HG02798 (cell line): ENCODE measurements at regions not wholly inside any gene's neighbourhood (a gene's known extent, or its start where the extent isn't known, plus 50 kb on each side); places are given as distances from the start of the nearest gene placed in this dataset.

ENCODE experiments used
- ATAC-seq: cut with Tn5 transposase; IDR thresholded peaks from one replicate; pipeline ENCODE4 v1.9.1; 2021; ENCODE audit warnings: mild to moderate bottlenecking; ENCODE audit not compliant: unreplicated experiment, poor library complexity

DNA sequence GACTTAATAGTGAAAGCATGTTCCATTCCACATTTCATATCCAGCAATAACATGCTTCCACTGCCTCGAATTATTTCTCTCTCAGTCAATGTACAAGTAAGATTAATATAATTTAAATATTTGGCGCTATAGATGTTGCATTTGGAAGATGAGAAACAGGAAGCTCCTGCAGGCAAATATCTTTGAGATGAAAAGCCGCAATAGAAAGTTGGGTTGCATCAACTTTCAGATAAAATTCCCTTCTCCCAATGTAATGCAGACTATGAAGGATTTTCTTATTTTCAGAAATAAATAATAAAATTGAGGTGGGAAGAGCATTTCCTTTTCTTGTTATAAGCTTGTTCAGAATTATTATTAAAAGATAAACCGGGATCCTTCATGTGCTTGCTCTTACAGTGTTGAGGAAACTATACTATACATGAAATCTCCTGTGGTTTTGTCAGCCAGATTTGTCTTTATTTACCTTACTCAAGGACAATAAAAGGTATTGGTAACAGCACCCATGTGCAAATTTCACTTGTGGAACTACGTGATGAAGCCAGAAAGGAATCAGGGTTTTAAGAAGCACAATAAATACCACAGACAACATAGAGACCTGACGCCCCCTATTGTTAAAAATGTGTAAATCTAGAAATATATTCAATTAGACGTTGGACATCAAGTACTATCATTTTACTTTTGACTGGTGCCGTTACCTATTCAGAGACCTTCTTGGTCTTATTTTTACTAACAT lies 307.0 kb downstream of the ARPP21 start:
- no peak for ATAC-seq

DNA sequence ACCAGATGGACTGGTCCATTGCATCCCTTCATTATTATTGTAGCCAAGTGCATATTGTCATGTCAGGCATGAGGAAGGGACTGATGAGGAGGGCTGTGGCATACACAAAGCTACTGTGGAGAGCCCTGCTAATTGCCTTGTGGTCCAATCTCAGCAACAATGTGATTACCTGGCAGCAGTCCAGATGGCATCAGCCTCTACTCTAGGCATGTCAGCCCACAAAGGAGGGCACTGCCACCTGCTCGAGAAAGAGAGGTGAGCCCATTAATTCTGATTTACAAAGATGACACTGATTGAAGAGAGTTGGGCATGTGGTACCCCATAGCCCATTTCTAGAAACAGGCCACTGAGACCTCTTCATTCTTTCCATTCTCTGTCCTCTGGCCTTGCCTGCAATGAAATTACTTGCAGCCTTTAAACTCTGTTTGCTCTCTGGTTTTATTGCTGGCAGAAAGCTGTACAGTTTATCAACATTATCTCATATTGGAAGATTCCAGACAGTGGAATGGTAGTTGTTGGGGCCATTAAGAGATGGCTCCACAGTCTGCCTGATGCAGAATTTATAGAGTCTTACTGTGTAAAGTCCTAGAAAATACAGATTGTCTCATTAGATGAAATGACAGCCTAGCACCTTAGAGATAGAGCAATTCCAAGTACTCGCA lies 307.7 kb downstream of the ARPP21 start:
- no peak for ATAC-seq

DNA sequence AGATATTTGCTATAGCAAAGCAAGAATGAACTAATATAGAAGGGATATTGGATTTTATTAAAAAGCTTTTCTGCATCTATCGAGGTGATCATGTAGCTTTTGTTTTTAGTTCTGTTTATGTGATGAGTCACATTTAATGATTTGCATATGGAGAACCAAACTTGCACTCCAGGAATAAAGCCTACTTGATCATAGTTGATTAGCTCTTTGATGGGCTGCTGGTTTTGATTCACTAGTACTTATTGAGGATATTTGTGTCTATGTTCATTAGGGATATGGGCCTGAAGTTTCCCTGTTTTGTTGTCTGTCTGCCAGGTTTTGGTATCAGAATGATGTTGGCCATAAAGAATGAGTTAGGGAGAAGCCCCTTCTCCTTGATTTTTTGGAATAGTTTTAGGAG lies 310.7 kb downstream of the ARPP21 start:
- no peak for ATAC-seq

DNA sequence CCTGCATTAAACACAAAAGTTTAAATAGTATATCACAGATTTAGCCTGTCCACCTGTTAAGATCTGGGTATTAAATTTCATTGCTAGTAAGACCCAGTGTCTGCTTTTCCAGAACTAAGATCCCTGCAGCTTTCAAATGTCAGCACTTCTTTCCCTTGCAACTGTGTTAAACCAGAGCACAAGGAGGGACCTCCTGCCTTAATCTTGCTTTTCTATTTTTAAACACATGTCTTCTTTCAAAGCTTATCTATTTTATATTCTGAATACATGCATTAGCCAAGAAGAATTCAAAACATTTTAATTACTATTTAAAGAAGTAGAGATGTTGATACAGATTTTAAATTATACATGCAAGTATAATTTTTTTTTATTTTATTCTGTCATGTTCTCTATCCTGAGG lies 315.1 kb downstream of the ARPP21 start:
- ATAC-seq = no peak

DNA sequence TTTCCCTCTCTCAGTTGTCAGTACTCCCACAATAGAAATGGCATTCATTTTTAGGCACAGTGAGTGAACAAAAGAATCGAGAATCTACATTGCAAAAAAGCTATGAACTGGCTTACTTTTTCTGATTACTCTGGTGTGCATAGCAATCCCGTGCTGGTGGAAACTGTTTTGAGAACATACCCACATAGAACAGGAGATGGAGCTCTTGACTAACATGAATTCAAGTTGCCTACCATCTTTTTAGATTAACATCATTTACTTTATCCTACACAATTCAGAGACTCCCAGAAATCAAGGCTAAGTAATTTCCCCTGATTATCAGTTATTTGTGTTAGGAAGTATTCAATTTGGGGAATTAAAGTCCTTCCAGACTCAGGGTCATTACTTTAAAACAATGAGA lies 326.6 kb downstream of the ARPP21 start:
- no peak for ATAC-seq

DNA sequence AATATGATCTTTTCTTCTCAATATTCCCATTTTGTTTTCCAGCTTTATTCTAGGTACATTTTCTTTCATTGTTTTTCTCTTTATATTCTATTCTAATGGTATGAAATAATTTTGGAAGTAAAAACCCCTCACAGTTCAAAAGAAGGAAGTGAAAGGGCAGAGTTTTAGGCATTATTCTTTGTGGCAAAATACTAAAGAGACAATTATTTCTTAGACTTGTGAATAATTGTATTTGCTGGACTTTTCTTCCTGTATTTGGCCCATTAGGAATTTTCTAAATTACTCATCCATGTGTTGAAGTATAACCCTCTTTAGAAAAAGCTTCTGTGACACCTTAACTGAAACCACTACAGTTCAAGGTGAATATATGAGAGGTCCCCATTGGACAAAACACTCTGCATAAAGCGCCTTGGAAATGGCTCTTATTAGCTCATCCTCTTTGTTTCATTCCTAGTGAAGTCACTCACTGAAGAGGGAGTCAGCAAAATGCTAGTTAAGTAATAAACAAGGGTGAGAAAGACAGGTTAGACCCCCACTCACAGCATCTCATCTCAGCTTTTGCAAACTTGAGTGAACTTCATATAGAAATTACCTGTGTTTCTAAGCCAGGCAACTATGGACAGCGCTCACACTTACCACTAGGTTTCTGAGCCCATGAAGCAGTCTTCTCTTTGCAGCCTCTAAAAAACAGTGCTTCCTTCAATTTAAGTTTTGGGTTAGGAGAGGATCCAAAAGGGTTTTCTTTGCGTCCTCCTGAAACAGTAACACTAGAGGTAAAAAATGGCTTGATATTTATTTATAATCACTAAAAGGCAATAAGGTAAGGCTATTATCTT lies 327.5 kb downstream of the ARPP21 start:
- ATAC-seq = no peak

DNA sequence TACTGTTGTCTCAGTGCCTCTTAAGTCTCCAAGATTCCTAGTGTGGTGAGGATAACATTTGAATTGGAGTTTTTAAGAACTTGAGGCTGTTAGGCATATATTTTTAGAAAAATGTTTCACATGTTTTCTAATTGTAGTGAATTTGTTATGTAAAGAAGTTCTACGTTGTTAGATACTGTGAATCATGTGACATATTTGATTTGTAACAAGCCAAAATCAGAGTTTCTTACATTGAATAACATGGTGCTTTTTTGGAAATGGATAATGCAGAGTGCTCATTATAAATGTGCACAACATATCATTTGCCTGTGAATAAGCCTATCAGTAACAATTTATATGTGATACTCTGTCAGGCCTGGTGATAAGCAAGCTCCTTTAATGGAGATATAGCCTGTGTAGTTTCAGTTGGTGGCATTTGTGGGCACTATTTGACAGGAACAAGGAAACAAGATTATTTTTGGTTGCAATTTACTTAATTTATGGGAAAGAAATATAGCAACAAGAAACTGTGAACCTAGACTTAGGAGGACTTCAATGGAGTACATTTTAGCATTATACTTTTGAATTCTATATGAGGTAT lies 328.8 kb downstream of the ARPP21 start:
- ATAC-seq = no peak

DNA sequence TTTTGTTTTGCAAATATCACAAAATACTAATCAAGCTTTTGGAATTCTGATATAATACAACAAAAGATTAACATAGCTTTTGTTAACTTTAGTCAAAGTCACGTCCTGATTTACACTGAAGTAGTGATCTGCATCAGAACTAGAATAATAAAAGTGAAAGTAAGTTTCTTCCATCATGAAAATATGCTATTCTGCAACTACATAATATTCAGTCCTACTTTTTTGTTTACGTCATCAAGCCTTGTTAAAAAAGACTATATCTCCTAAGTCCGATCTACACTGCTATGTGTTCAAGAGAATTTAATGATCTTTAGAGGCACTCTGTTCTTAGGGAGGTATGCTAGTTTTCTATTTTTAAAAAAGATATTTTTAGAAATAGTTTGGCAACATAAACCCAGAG lies 330.1 kb downstream of the ARPP21 start:
- no peak for ATAC-seq

DNA sequence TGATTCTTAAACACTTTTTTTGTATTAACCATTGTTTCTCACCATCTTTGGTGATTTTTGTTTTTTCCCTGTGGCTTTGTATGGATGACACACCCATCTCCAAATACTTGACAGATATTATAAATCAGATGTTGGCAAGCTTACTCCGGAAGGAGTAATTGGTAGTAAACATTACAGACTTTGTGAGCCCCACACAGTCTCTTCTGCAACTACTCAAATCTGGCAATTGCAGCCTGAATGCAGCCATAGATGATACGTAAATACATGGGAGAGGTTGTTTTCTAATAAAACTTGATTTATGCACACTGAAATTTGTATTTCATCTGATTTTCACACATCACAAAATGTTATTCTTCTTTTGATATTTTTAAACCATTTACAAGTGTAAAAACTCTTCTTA lies 331.5 kb downstream of the ARPP21 start:
- no peak for ATAC-seq

DNA sequence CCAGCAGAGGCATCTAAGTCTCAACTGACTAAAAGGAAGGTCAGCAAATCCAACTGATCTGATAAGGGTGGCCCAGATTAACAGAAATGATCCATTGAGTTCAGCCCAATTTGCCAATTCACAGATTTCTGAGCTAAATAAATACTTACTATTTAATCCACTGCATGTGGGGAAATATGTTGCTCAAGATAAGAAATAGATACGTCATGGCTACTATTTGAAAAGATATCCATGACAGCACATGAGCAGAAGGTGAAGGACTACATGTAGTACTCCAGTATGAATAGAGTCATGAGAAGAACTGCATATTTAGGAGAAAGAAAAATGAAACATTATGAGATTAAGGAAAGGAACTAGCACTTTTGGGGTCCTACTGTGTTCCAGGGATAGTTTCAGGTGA lies 332.4 kb downstream of the ARPP21 start:
- ATAC-seq = no peak

DNA sequence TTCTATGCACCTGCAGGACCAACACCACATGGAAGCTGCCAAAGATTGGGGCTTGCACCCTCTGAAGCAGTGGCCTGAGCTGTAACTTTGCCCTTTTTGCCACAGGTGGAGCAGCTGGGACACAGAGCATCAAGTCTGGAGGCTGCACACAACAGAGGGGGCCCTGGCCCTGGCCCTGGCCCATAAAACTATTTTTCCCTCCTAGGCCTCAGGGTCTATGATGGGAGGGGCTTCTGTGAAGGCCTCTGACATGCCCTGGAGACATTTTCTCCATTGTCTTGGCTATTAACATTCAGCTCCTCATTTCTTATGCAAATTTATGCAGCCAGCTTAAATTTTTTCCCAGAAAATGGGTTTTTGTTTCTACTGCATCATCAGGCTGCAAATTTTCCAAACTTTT lies 335.5 kb downstream of the ARPP21 start:
- ATAC-seq = no peak

DNA sequence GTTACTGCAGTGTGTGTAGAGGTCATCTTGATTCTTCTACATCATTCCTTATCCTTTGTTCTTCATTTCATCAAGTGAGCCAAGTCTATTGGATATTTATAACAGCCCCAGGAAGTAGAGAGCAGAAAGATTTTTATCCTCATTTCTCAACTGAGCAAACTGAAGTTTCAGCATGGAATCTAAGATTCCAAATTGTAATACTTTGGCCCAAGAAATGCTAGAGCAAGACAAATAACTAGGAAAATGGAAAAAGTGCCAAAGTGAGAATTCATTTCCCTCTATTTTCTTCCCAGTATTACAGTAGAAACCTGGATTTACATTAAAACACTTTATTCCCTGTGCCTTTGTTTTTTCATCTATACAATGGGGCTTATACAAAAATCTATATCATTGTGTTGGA lies 346.8 kb downstream of the ARPP21 start:
- no peak for ATAC-seq

DNA sequence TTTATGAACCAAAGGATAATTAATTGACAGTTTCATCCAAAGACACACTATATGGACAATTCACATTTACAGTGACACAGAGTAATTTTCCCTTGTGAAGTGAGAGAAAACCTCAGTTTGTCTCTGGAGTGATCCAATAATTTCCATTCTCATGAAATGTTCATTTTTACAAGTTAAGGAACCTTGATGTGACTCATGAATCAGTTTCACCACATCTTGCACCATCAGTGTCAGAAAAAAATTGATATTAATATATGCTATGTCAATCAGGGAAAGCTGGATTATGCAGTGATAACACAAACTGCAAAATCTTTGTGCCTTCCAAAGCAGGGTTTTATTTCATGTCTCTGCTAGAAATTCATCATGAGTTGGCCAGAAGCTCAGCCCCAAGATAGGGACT lies 348.1 kb downstream of the ARPP21 start:
- ATAC-seq = no peak

DNA sequence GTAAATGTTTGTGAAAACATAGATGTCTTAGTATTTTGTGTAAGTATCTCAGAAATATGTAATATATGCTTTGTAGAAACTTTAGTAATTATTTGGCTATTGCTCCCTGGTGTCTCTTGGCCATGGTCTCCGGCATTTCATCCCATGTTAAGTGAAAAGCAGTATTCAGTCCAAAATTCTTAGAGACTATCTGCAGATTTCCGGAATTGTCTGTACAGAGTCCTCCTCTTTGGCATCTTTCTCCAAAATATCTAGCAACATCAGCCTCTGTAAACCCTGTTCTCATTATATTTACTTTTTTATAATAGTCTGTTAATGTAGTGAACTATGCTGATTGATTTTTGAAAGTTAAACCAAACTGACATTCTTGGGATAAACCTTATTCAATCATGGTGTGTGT lies 352.7 kb downstream of the ARPP21 start:
- ATAC-seq = no peak

DNA sequence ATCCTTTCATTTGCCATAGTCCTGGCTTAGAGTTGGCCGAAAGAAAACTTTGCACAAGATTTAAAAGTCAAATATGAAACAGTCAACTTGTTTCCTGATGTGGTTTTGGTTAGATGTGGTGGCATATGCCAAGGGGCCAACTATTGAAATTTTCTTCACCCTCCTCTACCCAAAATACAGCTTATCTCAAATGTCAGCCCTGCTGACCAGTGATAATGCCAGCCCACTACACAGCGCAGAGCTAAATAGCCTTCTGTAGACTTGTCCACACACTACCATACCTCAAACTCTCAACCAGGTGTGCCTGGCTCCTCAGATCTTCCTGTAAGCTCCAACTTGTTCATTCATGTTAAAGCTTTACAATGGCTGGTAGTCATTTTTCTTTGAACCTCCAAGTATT lies 368.5 kb upstream of the STAC start:
- no peak for ATAC-seq

DNA sequence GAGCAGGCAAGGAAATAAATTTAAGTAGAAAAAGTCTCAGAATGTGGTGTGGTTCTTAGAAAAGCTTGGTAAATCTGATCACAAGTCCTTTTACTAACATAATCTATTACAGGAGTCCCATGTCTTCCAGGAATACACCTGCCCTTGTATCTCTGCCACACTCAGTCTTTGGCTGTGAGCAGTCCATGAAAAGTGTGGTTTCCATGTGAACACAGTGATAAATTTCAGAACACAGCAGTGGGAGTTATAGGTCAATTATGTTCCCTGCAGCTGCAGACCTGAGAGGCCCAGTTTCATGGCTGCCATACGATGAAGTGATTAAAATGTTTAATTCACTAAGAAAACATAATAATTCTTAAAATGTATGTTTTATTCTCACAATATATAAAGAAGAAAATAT lies 366.9 kb upstream of the STAC start:
- ATAC-seq = no peak

DNA sequence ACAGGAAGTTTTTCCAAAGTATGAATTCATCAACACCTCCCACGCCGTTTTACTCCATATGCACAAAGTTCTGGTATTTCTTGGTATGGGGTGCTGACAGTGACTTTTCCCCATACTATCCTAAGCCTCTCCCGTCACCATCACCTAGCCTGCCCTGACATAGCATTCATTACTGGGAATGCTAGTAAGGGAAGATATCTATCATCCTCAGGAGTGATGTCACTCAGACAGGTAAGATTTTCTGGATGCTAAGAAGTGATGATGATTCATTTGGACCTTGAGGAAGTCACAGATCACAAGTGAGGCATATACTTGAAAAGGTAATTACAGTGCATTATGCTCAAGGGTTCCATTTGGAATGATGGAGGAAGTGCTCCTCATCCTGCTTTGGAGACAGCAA lies 355.1 kb upstream of the STAC start:
- ATAC-seq = no peak

DNA sequence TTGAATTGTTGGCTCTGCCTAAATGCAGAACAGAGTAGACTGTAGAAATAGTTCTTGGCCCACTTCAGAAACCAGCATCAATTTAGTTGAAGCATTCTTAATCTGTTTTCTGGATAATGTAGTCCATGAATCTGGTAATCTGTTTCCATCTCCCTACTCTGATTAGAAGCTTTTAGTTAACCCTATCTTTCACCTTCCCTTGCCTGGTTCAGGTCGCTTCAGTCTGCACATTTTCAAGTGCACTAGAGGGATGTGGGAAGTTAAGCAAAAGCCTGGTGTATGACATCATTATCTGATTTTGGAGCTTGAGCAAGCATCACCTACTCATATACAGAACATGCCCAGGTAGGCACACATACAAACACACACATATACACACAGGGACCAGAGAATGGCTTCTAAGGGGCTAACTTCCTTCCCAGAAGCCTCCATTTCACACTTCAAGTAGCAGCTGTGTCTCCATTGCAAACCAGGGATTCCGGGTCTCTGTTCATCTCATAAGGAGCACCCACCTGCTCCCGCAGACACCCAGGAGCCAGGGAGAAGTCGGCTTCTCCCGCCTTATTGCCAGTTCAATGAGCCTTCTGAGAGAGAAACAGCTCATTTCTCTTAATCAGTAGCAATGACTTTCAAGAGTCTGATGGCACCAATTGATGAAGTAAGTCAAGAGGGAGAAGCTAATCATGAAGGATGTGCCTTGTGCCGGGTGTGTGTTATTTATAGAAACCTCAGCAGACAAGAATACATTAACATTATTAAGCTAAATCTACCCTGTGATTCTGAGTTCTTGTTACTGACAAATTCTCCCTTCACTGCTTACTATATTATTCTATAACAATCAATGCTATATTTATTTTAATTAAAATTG lies 347.9 kb upstream of the STAC start:
- ATAC-seq = no peak

DNA sequence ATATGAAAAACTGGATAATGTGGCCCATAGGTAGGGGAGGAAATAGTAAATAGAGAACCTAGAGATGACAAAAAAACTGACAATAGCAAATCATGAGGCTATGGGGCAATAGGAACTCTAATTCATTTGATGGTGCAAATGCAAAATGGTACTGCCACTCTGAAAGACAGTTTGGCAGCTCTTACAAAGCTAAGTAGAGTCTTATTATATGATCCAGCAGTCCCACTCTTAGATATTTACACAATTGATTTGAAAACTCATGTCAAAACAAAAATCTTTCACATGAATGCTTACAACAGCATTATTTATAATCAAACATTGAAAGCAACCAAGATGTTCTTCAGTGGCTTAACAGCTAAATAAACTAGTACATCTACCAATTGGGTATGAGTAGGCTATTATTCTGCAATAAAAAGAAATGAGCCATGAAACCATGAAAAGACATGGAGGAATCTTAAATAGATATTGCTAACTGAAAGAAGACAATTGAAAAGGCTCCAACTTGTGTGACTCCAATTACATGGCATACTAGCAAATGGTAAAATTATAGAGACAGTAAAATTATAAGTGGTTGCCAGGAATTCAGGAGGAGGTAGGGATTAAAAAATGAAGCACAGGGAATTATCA lies 321.8 kb upstream of the STAC start:
- ATAC-seq = no peak

DNA sequence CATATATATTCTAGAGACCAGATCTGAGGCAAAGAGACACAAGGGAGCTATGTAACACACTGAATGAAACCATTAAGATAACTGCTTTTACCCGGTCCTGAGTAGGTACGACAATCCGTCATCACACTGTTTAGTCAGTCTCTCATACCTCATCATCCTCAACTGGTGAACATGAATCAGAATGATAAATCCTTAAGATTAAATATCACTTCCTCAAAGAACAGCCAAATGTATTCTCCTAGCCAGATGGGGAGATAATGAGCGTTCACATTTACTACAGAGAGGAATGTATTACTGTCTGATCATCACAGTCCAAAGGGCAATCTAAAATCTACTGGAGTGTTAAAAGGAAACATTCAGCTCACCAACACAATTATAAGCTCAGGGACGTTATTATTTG lies 319.4 kb upstream of the STAC start:
- ATAC-seq = no peak
